ENCODE measurements at regions not wholly inside any gene's neighbourhood (a gene's known extent, or its start where the extent isn't known, plus 50 kb on each side); places are given as distances from the start of the nearest gene placed in this dataset.
"Not testable (repeated sequence)": the region's sequence is repeated elsewhere in the genome, so short reads cannot be mapped to it uniquely, and the experiment has no call there.

DNA sequence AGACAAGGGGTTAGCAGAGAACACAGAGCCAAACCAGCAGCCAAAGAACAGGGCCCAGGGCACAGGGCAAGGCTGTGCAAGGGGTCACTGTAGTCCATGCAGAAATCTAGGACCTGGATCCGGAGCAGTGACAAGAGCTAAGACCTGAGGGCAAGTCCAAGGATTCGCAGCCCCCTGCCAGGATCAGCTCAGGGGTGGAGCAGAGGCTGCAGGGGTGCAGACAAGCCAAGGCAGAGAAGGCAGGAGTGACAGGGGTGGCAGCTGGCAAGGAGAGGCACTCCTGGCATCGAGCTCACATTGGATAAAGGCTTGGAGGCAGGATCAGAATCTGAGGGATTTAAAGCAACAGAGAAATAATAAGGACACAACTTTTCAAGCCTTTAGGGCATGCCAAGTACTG is 80.7 kb upstream of the NANOS1 start:
- DNase-seq (ENCODE audit: low read depth in 2 of 2) = no peak

DNA sequence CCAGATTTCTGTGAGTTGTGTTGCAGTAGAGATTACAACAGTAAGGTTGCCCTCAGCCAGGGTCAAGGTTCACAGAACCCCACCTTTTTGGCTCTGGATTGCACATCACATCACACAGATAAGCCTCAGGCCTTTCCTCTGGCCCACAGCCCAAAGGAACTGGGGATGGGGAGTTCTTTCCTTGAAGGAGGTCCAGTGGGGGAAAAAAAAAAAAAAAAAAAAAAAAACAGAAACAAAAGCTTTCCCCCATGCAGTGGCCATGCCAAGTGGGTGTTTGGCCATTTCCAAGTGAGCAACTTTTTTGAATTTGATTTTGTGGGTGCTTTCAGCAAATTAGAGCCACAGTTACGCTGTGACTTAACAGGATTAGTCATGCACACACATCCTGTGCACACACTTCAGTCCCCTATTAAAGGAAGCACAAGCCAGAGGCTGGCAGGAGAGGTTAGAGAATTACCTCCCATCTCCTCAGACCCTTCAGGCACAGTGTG is 79.3 kb upstream of the NANOS1 start:
- DNase-seq (ENCODE audit: low read depth in 2 of 2) = no peak

DNA sequence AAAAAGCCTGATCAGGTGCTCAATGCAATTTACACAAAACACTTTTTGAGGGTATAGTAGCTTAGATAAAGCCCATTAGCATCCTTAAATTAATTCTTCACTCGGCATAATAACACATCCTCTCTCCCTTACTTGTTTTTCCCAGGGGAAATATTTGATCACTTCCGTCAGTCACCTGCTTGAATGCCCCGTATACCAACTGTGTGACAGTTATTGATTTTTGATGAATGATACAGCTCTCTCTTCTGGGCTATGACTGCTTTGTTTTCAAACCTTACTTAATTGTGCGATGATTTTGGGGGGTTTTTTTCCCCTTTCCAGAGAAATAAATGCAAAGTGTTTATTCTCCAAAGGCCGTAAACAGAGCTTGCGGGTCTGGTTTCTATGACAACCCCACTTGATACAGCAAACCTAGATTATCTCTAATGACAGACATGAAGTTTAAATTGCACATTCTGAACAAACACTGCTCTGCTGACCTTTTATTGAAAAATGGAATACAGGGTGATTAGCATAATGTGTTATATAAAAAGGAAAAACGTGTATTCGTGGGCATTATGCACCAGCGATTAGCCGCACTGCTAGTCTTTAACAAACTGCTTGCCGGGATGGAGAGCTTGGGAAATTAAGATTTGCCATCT is 78.4 kb upstream of the NANOS1 start:
- DNase-seq (ENCODE audit: low read depth in 2 of 2) = no peak

DNA sequence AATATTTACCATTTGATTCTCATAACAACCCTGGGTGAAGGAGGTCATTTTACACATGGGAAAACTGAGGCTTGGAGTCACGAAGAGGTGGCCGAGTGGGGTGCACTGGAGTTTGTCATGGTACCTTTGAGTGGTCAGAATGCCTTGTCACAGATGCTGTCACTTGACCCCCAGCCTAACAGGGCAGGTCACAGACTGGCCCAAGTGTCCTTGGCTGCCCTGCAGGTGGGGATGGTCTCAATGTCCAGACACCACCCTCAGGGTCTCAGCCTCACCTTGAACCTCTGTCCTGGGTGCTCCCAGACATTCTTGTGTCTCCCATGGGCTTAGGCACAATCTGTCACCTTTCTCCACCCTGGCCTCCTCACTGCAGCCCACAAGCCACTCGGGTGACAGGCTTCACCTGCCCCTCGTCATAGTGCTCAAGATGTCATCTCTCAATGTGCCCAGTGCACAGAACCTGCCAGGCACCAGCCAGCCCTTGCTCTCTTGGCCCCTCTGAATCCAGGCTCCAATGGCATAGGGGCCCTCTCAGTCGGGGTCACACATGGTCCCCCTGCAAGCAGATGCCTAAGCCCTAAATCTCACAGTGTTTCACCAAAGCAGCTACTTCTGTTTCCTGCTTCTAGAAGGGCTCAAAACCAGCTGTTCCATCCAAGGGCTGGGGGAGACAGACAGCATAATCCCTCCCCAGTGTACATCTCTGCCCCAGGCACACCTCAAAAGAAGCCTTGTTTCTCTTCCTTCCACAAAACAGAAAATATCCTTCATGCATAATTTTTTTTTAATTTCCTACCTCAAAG is 76.8 kb upstream of the NANOS1 start:
- no peak for DNase-seq (ENCODE audit: low read depth in 2 of 2)

DNA sequence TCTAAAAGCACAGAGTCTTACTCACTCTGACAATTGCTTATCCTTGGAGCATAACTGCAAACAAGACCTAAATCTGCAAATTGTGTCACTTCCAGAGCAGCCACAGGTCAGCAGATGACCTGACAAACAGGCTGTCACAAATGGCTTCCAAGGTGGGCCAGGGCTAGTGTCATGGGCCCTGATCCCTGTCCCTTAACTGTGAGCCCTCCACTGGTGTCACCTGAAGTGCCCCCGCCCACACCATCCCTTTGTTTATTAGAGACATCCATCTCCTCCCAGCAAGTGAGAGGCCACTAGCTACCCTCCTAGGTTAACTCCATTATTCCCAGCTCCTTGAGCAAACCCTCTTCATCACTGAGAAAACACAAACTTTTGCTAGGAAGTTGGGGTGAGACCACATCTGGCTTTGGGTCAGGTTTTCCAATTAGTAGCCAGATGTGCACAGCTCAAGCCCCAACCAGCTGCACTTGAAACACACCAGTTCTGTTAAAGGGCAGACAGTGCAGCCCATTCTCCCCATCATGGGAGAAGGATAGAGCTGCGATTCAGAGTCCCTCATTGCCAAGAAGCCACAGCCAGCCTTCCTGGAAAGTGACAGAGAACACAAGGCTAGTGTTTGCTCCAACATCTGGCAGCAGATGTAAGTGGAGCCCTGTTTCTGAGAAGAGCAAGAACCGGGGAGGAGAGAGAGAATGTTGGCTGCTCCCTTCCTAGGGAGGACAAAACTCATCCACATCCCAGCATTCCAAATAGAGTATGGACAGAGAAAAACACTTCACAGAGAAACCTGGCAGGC is 75.7 kb upstream of the NANOS1 start:
- DNase-seq (ENCODE audit: low read depth in 2 of 2) = no peak

DNA sequence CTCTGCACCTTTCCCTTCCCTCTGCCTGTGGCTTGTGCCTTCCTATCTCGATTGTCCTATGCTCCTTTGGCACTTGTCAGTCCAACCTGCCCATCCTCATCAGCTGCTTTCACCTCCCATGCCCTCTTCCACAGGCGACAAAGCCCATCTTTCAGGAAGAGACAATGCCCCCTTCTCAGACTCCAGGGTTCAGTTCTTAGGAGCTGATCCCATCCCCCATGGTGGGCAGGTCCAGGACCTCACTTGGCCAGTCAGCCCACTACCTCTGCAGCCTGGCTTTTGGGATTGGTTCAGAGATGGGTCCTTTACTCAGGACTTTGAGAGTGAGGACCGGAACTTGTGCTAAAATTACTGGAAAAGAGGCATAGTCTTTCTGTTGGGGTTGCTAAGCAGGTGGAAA is 74.0 kb upstream of the NANOS1 start:
- no peak for DNase-seq (ENCODE audit: low read depth in 2 of 2)

DNA sequence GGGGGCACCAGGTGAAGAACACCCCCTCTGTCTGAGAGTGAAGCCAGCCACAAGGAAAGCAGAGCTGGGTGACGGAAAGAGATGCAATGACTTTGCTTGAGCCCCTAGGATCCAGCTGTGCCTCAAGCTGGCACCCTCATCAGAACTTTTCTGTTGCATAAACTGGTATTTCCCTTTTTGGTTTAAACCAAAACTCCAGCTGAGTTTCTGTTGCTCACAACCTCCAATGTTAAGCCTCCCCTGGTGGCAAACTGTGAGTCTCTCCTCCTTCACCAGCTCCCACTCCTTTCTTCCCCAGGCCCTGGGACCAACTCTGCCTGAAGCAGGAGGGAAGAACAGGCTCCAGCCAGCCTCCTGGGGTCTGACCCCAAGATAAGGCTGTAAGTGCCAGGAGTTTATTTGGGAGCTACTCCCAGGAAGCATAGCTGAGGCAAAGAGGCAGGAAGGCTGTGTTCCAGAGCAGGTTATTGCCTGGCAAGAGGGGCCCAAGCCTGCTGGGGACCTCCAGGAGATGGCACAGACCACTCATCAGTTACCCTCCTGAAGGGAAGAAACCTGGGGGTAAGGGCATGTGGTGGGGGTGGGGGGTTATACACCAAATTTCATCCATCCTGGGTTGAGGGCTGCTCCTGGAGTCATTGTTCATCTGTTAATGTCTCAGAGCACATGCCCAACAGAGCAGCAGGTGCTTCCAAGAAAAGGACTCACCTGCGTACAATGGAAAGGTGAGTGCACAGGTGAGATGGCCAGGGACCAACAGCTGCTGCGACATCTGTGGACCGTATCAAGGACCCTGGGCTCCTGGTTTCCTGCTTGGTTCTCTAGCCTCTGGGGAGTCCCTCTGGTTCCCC is 73.3 kb upstream of the NANOS1 start:
- no peak for DNase-seq (ENCODE audit: low read depth in 2 of 2)

DNA sequence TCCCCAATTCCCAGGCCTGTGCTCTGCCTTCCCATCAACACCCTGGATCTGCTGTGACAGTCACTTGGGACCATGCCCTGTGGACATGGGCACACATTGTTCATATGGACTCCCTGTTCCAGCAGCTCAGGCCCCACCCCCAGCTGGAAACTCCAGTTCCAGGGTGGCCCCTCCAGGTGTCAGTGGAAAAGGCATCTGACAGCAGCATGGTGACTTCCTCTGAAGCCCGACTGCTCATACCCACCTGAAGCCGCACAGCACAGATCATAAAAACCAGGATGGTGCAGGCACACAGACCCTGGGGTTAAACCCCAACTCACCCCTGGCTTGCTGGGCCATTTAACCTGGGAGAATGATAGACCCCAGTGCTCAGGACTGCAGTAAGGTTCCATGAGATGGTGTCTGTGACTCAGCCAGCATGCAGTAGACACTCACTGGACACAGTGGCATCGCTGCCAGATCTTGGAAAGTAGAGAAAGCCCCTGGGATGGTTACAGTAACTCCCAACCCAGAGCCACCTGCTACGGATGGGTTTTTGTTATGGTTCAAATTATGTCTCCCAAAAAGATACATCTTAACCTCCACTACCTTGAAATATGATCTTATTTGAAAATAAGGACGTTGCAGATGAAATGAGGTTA is 72.6 kb upstream of the NANOS1 start:
- DNase-seq (ENCODE audit: low read depth in 2 of 2) = no peak

DNA sequence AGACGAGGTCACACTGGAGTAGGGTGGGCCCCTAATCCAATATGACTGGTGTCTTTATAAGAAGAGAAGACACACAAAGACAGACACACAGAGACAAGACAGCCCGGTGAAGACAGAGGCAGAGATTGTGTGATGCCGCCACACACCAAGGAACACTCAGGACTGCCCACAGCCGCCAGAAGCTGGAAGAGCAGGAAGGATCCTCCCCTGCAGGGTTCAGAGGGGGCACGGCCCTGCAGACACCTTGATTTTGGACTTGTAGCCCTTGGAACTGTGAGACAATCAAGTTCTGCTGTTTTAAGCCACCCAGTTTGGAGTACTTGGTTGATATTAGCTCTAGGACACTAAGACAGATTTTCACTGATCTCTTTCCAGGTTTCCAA is 72.1 kb upstream of the NANOS1 start:
- DNase-seq (ENCODE audit: low read depth in 2 of 2) = no peak

DNA sequence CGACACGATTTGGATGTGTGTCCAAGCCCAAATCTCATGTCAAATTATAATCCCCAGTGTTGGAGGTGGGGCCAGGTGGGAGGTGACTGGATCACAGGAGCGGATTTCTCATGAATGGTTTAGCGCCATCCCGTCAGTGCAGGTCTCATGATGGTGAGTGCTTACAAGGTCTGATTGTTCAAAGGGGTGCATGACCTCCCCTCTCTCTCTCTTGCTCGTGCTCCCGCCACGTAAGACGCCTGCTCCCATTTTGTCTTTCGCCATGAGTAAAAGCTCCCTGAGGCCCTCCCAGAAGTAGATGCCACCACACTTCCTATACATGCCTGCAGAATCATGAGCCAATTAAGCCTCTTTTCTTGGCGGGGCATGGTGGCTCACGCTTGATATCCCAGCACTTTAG is 71.5 kb upstream of the NANOS1 start:
- DNase-seq (ENCODE audit: low read depth in 2 of 2) = no peak

DNA sequence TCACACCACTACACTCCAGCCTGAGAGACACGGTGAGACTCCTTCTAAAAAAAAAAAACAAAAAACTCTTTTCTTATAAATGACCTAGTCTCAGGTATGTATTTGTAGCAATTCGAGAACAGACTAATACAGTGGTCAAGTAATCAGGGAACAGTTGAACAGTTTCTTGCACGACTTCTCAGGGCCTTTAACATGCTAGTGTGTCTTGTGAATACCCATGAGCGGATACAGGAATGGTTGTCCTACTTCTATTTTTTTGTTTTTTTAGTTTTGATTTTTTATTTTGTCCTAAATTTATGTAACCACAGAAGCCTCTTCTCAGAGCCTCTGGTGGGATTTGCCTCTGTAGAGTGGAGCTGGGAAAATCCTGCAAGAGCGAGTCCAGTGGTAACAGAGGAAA is 71.0 kb upstream of the NANOS1 start:
- no peak for DNase-seq (ENCODE audit: low read depth in 2 of 2)

DNA sequence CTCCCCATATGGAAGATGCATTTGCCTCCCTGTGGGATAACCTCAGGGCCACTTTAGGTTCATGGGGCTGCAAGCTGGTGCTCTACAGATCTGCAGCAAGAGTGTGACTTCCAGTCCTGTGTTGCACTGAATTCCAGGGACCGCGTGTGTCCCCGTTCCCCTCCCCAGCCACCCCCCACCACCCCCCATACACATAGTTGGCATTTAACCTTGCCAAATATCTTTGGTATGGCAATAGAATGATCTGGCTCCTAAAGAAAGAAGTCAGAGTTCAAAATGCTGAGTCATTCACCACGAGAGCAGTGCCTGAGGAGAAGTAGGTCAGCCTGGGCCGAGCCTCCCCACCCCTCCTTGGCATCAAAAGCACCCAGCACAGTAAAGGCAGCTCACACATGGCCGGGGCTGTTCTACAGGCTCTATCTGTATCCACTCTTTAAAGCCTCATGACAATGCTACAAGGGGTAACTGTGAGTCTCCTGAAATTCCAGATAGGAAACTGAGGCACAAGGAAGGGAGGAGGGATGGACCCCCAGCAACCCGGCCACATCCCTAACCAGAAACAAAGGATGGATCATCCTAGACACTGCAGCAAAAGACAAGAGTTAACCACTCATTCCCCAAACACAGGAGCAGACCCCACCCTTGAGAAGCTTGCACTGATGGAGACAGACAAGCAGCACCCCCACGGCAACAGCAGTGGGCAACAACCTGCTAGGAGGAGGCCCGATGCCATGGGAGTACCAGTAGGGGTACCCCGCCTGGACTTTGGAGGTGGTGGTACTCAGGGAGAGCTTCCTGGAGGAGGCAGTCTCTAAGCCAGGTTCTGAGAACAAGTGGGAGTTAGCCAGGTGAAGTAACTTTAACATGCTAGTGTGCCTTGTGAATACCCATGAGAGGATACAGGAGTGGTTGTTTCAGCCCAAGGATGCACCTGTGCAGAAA is 70.3 kb upstream of the NANOS1 start:
- no peak for DNase-seq (ENCODE audit: low read depth in 2 of 2)

DNA sequence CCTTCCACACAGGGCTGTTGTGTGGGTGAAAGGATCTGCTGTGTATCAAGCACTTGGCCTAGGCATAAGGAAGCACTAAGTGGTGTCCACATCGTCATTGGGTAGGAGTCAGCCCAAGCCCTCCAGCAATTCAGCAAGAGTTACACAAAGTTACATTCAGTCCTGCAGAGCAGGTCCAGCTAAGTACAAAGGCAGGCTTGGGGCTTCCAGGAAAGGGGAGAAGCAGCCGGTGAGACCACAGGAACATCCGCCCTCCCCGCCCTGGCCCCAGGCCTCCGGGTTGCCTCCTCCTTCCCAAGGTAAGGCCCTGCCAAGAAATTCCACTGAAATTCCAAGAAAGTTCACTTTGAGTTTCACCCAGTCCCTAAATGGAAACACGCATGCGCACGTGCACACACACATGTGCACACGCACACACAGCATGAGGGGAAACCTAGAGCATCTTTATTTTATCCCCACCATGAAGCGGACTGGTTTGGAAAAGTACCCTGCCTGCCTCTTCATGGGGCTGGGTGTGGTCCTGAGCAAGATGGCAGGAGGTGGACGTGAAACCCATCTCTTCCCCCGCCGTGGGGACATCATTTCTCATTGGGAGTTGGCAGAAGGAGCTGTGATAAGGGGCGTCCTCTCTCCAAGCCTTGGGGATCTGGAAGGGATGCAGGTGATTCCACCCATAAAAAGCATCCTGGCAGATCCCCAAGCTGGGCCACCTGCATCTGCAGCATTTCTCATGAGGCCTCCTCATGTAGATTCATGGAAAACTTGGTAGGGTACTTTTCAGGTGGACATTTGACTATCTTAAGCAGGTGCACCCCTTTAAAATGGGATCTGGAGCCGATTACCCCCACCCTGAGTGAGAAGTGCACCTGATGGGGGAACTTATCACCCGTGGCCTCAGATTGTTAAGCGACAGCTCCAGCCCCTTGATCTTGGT is 69.1 kb upstream of the NANOS1 start:
- no peak for DNase-seq (ENCODE audit: low read depth in 2 of 2)

DNA sequence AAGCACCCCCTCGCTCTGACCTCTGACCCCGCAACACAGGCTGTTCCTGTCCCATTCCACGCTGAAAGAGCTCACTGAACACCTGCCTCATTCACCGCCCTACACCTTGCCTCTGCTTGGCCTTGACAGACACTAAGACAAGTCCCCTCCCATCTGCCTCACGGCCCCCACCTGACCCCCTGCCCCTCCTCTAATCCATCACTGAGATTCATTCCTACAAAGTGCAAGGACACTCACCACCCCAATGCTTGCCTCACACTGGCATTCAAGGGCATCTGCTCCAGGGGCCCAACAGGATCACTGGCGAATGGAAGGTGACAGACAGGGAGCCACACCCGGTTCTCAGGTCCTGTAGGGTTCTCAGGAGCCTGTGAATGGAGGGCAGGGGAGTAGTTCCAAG is 68.1 kb upstream of the NANOS1 start:
- no peak for DNase-seq (ENCODE audit: low read depth in 2 of 2)

DNA sequence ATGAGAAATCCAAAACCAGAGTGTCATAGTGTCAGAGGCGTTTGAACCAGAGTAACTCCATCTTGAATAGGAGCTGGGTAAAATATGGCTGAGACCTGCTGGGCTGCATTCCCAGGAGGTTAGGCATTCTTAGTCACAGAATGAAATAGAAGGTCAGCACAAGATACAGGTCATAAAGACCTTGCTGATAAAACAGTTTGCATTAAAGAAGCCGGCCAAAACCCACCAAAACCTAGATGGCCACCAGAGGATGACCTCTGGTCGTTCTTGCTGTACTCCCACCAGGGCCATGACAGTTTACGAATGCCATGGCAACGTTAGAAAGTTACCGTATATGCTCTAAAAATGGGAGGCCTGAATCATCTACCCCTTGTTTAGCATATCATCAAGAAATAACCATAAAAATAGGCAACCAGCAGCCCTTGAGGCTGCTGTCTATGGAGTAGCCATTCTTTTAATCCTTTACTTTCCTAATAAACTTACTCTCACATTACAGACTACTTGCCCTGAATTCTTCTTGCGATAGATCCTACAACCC is 67.1 kb upstream of the NANOS1 start:
- DNase-seq (ENCODE audit: low read depth in 2 of 2) = not testable (repeated sequence)

DNA sequence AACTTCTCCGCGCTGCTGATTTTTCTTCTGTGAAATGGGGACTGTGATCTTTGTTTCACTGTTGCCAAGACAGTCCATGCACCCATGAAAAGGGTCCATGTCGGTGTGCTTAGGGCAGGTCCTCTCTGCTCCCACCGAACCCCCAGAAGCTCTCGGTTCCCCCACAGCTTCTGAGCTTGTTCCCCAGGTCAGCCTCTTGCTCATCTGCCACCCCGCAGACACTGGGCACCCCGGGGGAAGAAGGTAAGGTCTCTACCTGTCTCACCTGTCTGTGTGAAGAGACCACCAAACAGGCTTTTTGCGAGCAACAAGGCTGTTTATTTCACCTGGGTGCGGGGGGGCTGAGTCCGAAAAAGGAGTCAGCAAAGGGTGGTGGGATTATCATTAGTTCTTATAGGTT is 66.2 kb upstream of the NANOS1 start:
- no peak for DNase-seq (ENCODE audit: low read depth in 2 of 2)

DNA sequence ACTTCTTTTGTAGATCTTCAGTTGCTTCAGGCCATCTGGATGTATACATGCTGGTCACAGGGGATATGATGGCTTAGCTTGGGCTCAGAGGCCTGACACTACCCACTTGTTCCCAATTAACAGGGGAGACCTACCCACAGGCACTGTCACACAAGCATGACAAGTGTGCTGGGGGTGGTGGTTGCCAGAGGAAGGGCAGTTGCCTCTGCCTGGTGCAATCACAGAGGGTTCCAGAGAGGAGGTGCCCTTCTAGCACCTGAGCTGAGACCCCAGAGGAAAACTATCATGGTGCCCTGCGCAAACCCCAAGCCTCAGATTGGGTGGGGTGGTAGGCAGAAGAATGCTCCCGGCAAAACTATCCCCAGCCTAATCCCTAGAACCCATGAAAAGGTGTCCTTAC is 65.6 kb upstream of the NANOS1 start:
- no peak for DNase-seq (ENCODE audit: low read depth in 2 of 2)

DNA sequence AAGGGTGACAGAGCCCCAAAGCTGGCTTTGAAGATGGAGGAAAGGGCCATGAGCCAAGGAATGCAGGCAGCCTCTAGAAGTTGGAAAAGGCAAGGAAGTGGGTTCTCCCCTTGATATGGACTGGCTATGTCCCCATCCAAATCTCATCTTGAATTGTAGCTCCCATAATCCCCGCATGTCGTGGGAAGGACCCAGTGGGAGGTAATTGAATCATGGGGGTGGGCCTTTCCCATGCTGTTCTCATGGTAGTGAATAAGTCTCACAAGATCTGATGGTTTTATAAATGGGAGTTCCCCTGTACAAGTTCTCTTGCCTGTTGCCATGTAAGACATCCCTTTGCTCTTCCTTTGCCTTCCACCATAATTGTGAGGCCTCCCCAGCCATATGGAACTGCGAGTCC is 65.0 kb upstream of the NANOS1 start:
- DNase-seq (ENCODE audit: low read depth in 2 of 2) = not testable (repeated sequence)

DNA sequence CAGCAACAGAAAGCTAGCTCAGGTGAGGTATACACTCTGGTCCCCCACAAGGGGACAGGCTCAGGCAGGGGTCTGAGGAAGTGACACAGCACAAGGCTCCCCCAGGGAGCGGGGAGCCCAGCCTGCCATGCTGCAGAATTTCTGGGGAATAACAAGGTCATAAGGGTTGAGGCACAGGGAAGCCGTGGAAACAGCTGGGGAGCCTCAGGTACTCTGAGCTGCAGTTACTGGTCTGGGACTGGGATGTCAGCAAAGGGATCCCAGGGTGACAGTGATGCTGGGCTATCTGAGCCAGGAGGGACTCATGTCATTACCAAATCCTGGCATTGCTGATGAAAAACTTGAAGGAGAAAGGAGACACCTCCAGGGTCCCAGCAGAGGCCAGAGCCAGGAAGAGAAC is 64.4 kb upstream of the NANOS1 start:
- no peak for DNase-seq (ENCODE audit: low read depth in 2 of 2)

Measured in stimulated activated CD8-positive, alpha-beta memory T cell treated with anti-CD3 and anti-CD28 coated beads, Interleukin-7, amount 100 ng/mL, for 4 hours (primary cell).